GM12892 (cell line): ENCODE measurements at regions not wholly inside any gene's neighbourhood (a gene's known extent, or its start where the extent isn't known, plus 50 kb on each side); places are given as distances from the start of the nearest gene placed in this dataset.

Experiments used
- DNase-seq: peaks from one replicate; pipeline ENCODE4 v3.0.0; 2011; ENCODE audit not compliant: insufficient read length
- FAIRE-seq: peaks from 2 replicates; lab custom pipeline; 2011; peaks lifted over from hg19 to GRCh38; lab: Jason Lieb, UNC
- POLR2A ChIP-seq: IDR thresholded peaks from 2 replicates; pipeline ENCODE4 v1.6.1; 2011; ENCODE audit warnings: low read depth, low read length, control low read depth
- POLR2AphosphoS5 ChIP-seq: IDR thresholded peaks from 2 replicates; pipeline ENCODE4 v1.6.1; 2011; ENCODE audit warnings: low read depth, low read length, control low read depth
- TAF1 ChIP-seq: IDR thresholded peaks from 2 replicates; pipeline ENCODE4 v1.6.1; 2011; ENCODE audit warnings: low read depth, mild to moderate bottlenecking, control low read depth, low read length, borderline replicate concordance

- TF ChIP-seq POLR2AphosphoS5, result no peak
- no peak for TF ChIP-seq POLR2A
- no peak for TF ChIP-seq TAF1
- no peak for FAIRE-seq
- DNase-seq, result no peak
Observed at GRCh38 chr3:82736696-82737277, 975.3 kb upstream of the GBE1 start.

GRCh38 chr3:82715091-82715856, 953.8 kb upstream of the GBE1 start:
- DNase-seq (no peak), FAIRE-seq (no peak)
- TF ChIP-seq POLR2A, result no peak
- no peak for TF ChIP-seq POLR2AphosphoS5
- no peak for TF ChIP-seq TAF1

- no peak for FAIRE-seq
- no peak for DNase-seq
Observed at GRCh38 chr3:82707035-82707434, 945.6 kb upstream of the GBE1 start.

GRCh38 chr3:82685761-82686160, 924.3 kb upstream of the GBE1 start:
- no peak for TF ChIP-seq TAF1
- TF ChIP-seq POLR2AphosphoS5, result no peak
- TF ChIP-seq POLR2A, result no peak
- DNase-seq (no peak), FAIRE-seq (no peak)

More at GRCh38 chr3:82707035-82707434, 945.6 kb upstream of the GBE1 start:
- TF ChIP-seq TAF1 (no peak), POLR2AphosphoS5 (no peak), POLR2A (no peak)

- FAIRE-seq (no peak), DNase-seq (no peak)
- TF ChIP-seq POLR2A, result no peak
- no peak for TF ChIP-seq TAF1
- no peak for TF ChIP-seq POLR2AphosphoS5
Observed at GRCh38 chr3:82676356-82677026, 915.0 kb upstream of the GBE1 start.

- DNase-seq, result no peak
- TF ChIP-seq TAF1 (no peak), POLR2A (no peak), POLR2AphosphoS5 (no peak)
- no peak for FAIRE-seq
Observed at GRCh38 chr3:82672966-82673365, 911.5 kb upstream of the GBE1 start.

GRCh38 chr3:82671466-82671865, 910.0 kb upstream of the GBE1 start:
- FAIRE-seq, result no peak
- no peak for DNase-seq
- no peak for TF ChIP-seq POLR2A
- no peak for TF ChIP-seq TAF1
- TF ChIP-seq POLR2AphosphoS5, result no peak

GRCh38 chr3:82654708-82655107, 893.3 kb upstream of the GBE1 start:
- no peak for DNase-seq
- FAIRE-seq, result no peak
- no peak for TF ChIP-seq POLR2AphosphoS5
- no peak for TF ChIP-seq POLR2A
- no peak for TF ChIP-seq TAF1

GRCh38 chr3:82643948-82644347, 882.5 kb upstream of the GBE1 start:
- DNase-seq (no peak), FAIRE-seq (no peak)
- TF ChIP-seq POLR2AphosphoS5 (no peak), TAF1 (no peak)

- TF ChIP-seq TAF1 (no peak), POLR2A (no peak), POLR2AphosphoS5 (no peak)
- DNase-seq (no peak), FAIRE-seq (no peak)
Observed at GRCh38 chr3:82641701-82642100, 880.3 kb upstream of the GBE1 start.

- TF ChIP-seq TAF1, result no peak
- FAIRE-seq (no peak), DNase-seq (no peak)
Observed at GRCh38 chr3:82640254-82640653, 878.8 kb upstream of the GBE1 start.
